Caco-2 (cell line): ENCODE measurements at regions not wholly inside any gene's neighbourhood (a gene's known extent, or its start where the extent isn't known, plus 50 kb on each side); places are given as distances from the start of the nearest gene placed in this dataset.
"Not testable (repeated sequence)": the region's sequence is repeated elsewhere in the genome, so short reads cannot be mapped to it uniquely, and the experiment has no call there.

Experiments used
- BruUV-seq: library from RNA; stranded (reverse); fragments of 400-500 nt; replicated peaks from 2 replicates; lab custom pipeline; 2021; lab: Mats Ljungman, UMichigan
- CTCF ChIA-PET: fragments of 300-600 bp; sonication (Branson Sonifier 250); formaldehyde crosslinking; loops from one replicate; lab custom pipeline; 2022; ENCODE audit warnings: antibody characterized with exemption; lab: Charles Lee
- POLR2A ChIA-PET: fragments of 300-600 bp; sonication (Branson Sonifier 250); formaldehyde crosslinking; loops from one replicate; lab custom pipeline; 2022; ENCODE audit warnings: antibody characterized with exemption; lab: Charles Lee
- DNase-seq, 2 experiments: peaks; one replicate each; pipeline versions ENCODE4 v3.0.0 to v3.0.0-alpha.2; 2020 to 2022
- H3K27me3 ChIP-seq: replicated peaks from 2 replicates; pipeline ENCODE4 v1.6.0; 2011; ENCODE audit warnings: low read length; ENCODE audit not compliant: control insufficient read depth, insufficient read depth
- H3K36me3 ChIP-seq: 2 replicates; pipeline ENCODE4 v1.5.1; 2011; ENCODE audit warnings: low read length; ENCODE audit not compliant: control insufficient read depth, insufficient read depth
- H3K4me1 ChIP-seq: fragments of 250-450 bp; sonication (Bioruptor Pico); 2 replicates; pipeline ENCODE4 v1.5.1; 2020; ENCODE audit warnings: mild to moderate bottlenecking
- H3K4me3 ChIP-seq: 2 replicates; pipeline ENCODE4 v1.5.1; 2011; ENCODE audit warnings: low read depth, mild to moderate bottlenecking, control low read depth, low read length
- H3K9me3 ChIP-seq: fragments of 250-450 bp; sonication (Bioruptor Pico); 2 replicates; pipeline ENCODE4 v1.5.1; 2020; ENCODE audit warnings: mild to moderate bottlenecking, moderate library complexity
- H3K27ac Mint-ChIP-seq: one replicate; pipeline ENCODE4 v1.8.0; 2022; ENCODE audit warnings: mixed read lengths; ENCODE audit not compliant: unreplicated experiment
- H3K27me3 Mint-ChIP-seq: one replicate; pipeline ENCODE4 v1.8.0; 2022; ENCODE audit warnings: mixed read lengths; ENCODE audit not compliant: insufficient read depth, unreplicated experiment
- H3K36me3 Mint-ChIP-seq: one replicate; pipeline ENCODE4 v1.8.0; 2022; ENCODE audit warnings: mild to moderate bottlenecking, mixed read lengths; ENCODE audit not compliant: insufficient read depth, unreplicated experiment
- H3K4me1 Mint-ChIP-seq: one replicate; pipeline ENCODE4 v1.8.0; 2022; ENCODE audit warnings: low read depth, mixed read lengths; ENCODE audit not compliant: unreplicated experiment
- H3K4me3 Mint-ChIP-seq: one replicate; pipeline ENCODE4 v1.8.0; 2022; ENCODE audit warnings: mild to moderate bottlenecking, moderate library complexity, mixed read lengths; ENCODE audit not compliant: unreplicated experiment
- H3K9me3 Mint-ChIP-seq: one replicate; pipeline ENCODE4 v1.8.0; 2022; ENCODE audit warnings: mixed read lengths; ENCODE audit not compliant: unreplicated experiment
- CTCF ChIP-seq, 2 experiments: fragments of 200-600 bp in 1 of 2; IDR thresholded peaks; 1 replicate in 1 of 2; 2 replicates in 1 of 2; pipeline versions ENCODE4 v1.5.1 to v1.8.0; 2011 to 2022; ENCODE audit warnings: antibody characterized with exemption in 1 of 2, control low read depth in 1 of 2, inconsistent platforms in 1 of 2, low read depth in 1 of 2, low read length in 1 of 2, mild to moderate bottlenecking in 1 of 2, moderate library complexity in 1 of 2; ENCODE audit not compliant: insufficient read depth in 1 of 2, severe bottlenecking in 1 of 2, unreplicated experiment in 1 of 2
- intact Hi-C: fragments of 100-400 bp; cut with micrococcal nuclease; formaldehyde crosslinking; loops from one replicate; pipeline ENCODE4 v1.10.0; 2022; ENCODE audit not compliant: unreplicated experiment

GRCh38 chr17:62216847-62217246, 151.8 kb upstream of the MED13 start:
- POLR2A ChIA-PET: no interaction called here
- TF ChIP-seq CTCF (IDR thresholded peaks at IDR 0.05; ENCODE audit: insufficient read depth in 1 of 2, low read depth in 1 of 2, low read length in 1 of 2, severe bottlenecking in 1 of 2, unreplicated experiment in 1 of 2): no peak
- Mint-ChIP-seq H3K27ac (no peak overlapping the region), H3K4me3 (no peak overlapping the region), H3K36me3 (no peaks in the 10 kb centered on the region), H3K27me3 (no peaks in the 10 kb centered on the region), H3K9me3 (peaks cover 6% of the 10 kb centered on the region), H3K4me1 (no peaks in the 10 kb centered on the region)
- intact Hi-C loops: no loop called here
- H3K9me3 ChIP-seq: no peaks in the 10 kb centered on the region
- no peak for DNase-seq
- CTCF ChIA-PET: no interaction called here
- BruUV-seq: no TSS peak
- H3K27me3 ChIP-seq: no peaks in the 10 kb centered on the region
- H3K4me1 ChIP-seq: no peaks in the 10 kb centered on the region; the same call in 1 of the 2 replicates
- H3K36me3 ChIP-seq: no peaks in the 10 kb centered on the region
- H3K4me3 ChIP-seq: no peak overlapping the region

- H3K4me1 Mint-ChIP-seq, H3K36me3 ChIP-seq, H3K36me3 Mint-ChIP-seq, BruUV-seq, POLR2A ChIA-PET, H3K27ac Mint-ChIP-seq, H3K4me3 Mint-ChIP-seq, H3K9me3 ChIP-seq, intact Hi-C loops, CTCF ChIA-PET, H3K9me3 Mint-ChIP-seq, H3K4me1 ChIP-seq, H3K4me3 ChIP-seq, H3K27me3 ChIP-seq, DNase-seq, H3K27me3 Mint-ChIP-seq: not testable (repeated sequence)
Measured at GRCh38 chr17:62215891-62216290, 150.8 kb upstream of the MED13 start.

- Mint-ChIP-seq H3K27ac (no peak overlapping the region), H3K4me1 (no peaks in the 10 kb centered on the region), H3K36me3 (no peaks in the 10 kb centered on the region), H3K4me3 (no peak overlapping the region), H3K9me3 (no peaks in the 10 kb centered on the region), H3K27me3 (no peaks in the 10 kb centered on the region)
- Histone ChIP-seq H3K4me1 (peaks cover 10% of the 10 kb centered on the region), H3K9me3 (no peaks in the 10 kb centered on the region), H3K27me3 (no peaks in the 10 kb centered on the region), H3K36me3 (no peaks in the 10 kb centered on the region), H3K4me3 (no peak overlapping the region)
- CTCF ChIA-PET: no interaction called here
- intact Hi-C loops: no loop called here
- no TSS peak for BruUV-seq
- POLR2A ChIA-PET: no interaction called here
- no peak for TF ChIP-seq CTCF (IDR thresholded peaks at IDR 0.05; ENCODE audit: insufficient read depth in 1 of 2, low read depth in 1 of 2, low read length in 1 of 2, severe bottlenecking in 1 of 2, unreplicated experiment in 1 of 2)
- DNase-seq: no peak
Measured at GRCh38 chr17:62206550-62206949, 141.5 kb upstream of the MED13 start.

GRCh38 chr17:62197156-62197555, 132.1 kb upstream of the MED13 start:
- H3K4me1 Mint-ChIP-seq, H3K27me3 Mint-ChIP-seq, intact Hi-C loops, H3K27ac Mint-ChIP-seq, DNase-seq, POLR2A ChIA-PET, H3K27me3 ChIP-seq, H3K9me3 ChIP-seq, H3K36me3 ChIP-seq, BruUV-seq, H3K4me3 ChIP-seq, CTCF ChIA-PET, H3K4me3 Mint-ChIP-seq, H3K36me3 Mint-ChIP-seq, H3K9me3 Mint-ChIP-seq, H3K4me1 ChIP-seq: not testable (repeated sequence)

GRCh38 chr17:62196587-62196986, 131.5 kb upstream of the MED13 start:
- DNase-seq, H3K27me3 Mint-ChIP-seq, H3K4me3 ChIP-seq, BruUV-seq, H3K36me3 Mint-ChIP-seq, H3K27ac Mint-ChIP-seq, H3K9me3 ChIP-seq, H3K27me3 ChIP-seq, H3K4me3 Mint-ChIP-seq, intact Hi-C loops, H3K4me1 ChIP-seq, H3K9me3 Mint-ChIP-seq, CTCF ChIA-PET, POLR2A ChIA-PET, H3K36me3 ChIP-seq, H3K4me1 Mint-ChIP-seq: not testable (repeated sequence)
